Upper lobe of left lung (tissue), 6 donors: ENCODE measurements at regions not wholly inside any gene's neighbourhood (a gene's known extent, or its start where the extent isn't known, plus 50 kb on each side); places are given as distances from the start of the nearest gene placed in this dataset.

Experiments used
- ATAC-seq, 2 donors: fragments of 200-7000 bp; cut with Tn5 transposase; one replicate each; pipeline ENCODE4 v1.9.1; 2022; ENCODE audit warnings: mild to moderate bottlenecking in 2 of 2, moderate library complexity in 2 of 2; ENCODE audit not compliant: low FRiP score in 2 of 2
- DNase-seq, 2 donors: peaks; one replicate each; pipeline ENCODE4 v3.0.0-alpha.2; 2019 to 2020
- H3K27ac ChIP-seq, 4 donors: fragments of 200-600 bp; sonication (generic); one replicate each; pipeline ENCODE4 v1.5.1; 2016 to 2019
- H3K27me3 ChIP-seq, 4 donors: fragments of 200-600 bp; sonication (generic); one replicate each; pipeline ENCODE4 v1.5.1; 2017 to 2019
- H3K36me3 ChIP-seq, 4 donors: fragments of 200-600 bp; sonication (generic); one replicate each; pipeline ENCODE4 v1.5.1; 2016 to 2019
- H3K4me1 ChIP-seq, 4 donors: fragments of 200-600 bp; sonication (generic); one replicate each; pipeline ENCODE4 v1.5.1; 2018 to 2019
- H3K4me3 ChIP-seq, 4 donors: fragments of 200-600 bp; sonication (generic); one replicate each; pipeline ENCODE4 v1.5.1; 2017 to 2019; ENCODE audit warnings: mild to moderate bottlenecking in 2 of 4, moderate library complexity in 1 of 4
- H3K9me3 ChIP-seq, 4 donors: fragments of 200-600 bp; sonication (generic); one replicate each; pipeline ENCODE4 v1.5.1; 2018 to 2019
- CTCF ChIP-seq, 6 experiments: fragments of 450-650 bp in 4 of 6; fragments of 200-600 bp in 2 of 6; sonication (generic) in 2 of 6; IDR thresholded peaks; one replicate each; pipeline ENCODE4 v1.5.1; 2016 to 2019; ENCODE audit warnings: antibody characterized with exemption in 6 of 6
- EP300 ChIP-seq, 4 donors: sonication (generic); formaldehyde crosslinking; IDR thresholded peaks; one replicate each; pipeline ENCODE4 v1.5.1; 2017; ENCODE audit warnings: antibody characterized with exemption in 4 of 4, control low read depth in 2 of 4
- POLR2A ChIP-seq, 4 donors: fragments of 450-650 bp; IDR thresholded peaks; one replicate each; pipeline ENCODE4 v1.5.1; 2016 to 2017; ENCODE audit warnings: antibody characterized with exemption in 4 of 4, mild to moderate bottlenecking in 2 of 4
- POLR2AphosphoS5 ChIP-seq, 2 donors: sonication (generic); formaldehyde crosslinking; IDR thresholded peaks; one replicate each; pipeline ENCODE4 v1.5.1; 2017; ENCODE audit warnings: antibody characterized with exemption in 2 of 2
- WGBS, 2 donors: methylation state at CpG; one replicate each; pipeline ENCODE4 v1.1.5; 2017 to 2018; 5-methylcytosine and 5-hydroxymethylcytosine counted together
- donor health status: DM: no; HTN: no; CAD: no; lungs with moderate emphysema.
- donor health status: DM: no; HTN: yes; CAD: no; lungs with severe emphysema.

GRCh38 chr7:46680147-46680546 is 759.1 kb upstream of the IGFBP3 start:
- H3K4me1 ChIP-seq = peaks cover 0 to 3% (median 0%) of the 10 kb centered on the region in 4 donors
- no peaks in the 10 kb centered on the region for H3K36me3 ChIP-seq
- no peak overlapping the region for H3K27ac ChIP-seq
- TF ChIP-seq CTCF (IDR thresholded peaks at IDR 0.05) = no peak
- no peak for TF ChIP-seq POLR2A (IDR thresholded peaks at IDR 0.05)
- TF ChIP-seq POLR2AphosphoS5 (IDR thresholded peaks at IDR 0.05) = no peak
- no peak for TF ChIP-seq EP300 (IDR thresholded peaks at IDR 0.05)
- DNase-seq (no peak), ATAC-seq (no peak)
- no peaks in the 10 kb centered on the region for H3K27me3 ChIP-seq
- H3K9me3 ChIP-seq = no peaks in the 10 kb centered on the region
- H3K4me3 ChIP-seq = no peak overlapping the region
- WGBS, 2 donors = 80% methylated on average over 7 of the region's 7 CpGs

GRCh38 chr7:46679671-46680070 is 758.6 kb upstream of the IGFBP3 start:
- no peak for ATAC-seq
- Histone ChIP-seq H3K27ac (no peak overlapping the region), H3K27me3 (no peaks in the 10 kb centered on the region), H3K4me1 (peaks cover 0 to 3% (median 0%) of the 10 kb centered on the region in 4 donors), H3K36me3 (no peaks in the 10 kb centered on the region), H3K4me3 (no peak overlapping the region), H3K9me3 (no peaks in the 10 kb centered on the region)
- DNase-seq = no peak
- TF ChIP-seq EP300 (IDR thresholded peaks at IDR 0.05) (no peak), POLR2AphosphoS5 (IDR thresholded peaks at IDR 0.05) (no peak), CTCF (IDR thresholded peaks at IDR 0.05) (no peak), POLR2A (IDR thresholded peaks at IDR 0.05) (no peak)

GRCh38 chr7:46678421-46678820 is 757.3 kb upstream of the IGFBP3 start:
- H3K4me1 ChIP-seq = peaks cover 0 to 3% (median 0%) of the 10 kb centered on the region in 4 donors
- H3K36me3 ChIP-seq = no peaks in the 10 kb centered on the region
- H3K9me3 ChIP-seq = no peaks in the 10 kb centered on the region
- TF ChIP-seq POLR2A (IDR thresholded peaks at IDR 0.05) = no peak
- no peak for TF ChIP-seq EP300 (IDR thresholded peaks at IDR 0.05)
- TF ChIP-seq CTCF (IDR thresholded peaks at IDR 0.05) = no peak
- no peak for TF ChIP-seq POLR2AphosphoS5 (IDR thresholded peaks at IDR 0.05)
- H3K27ac ChIP-seq = no peak overlapping the region
- no peaks in the 10 kb centered on the region for H3K27me3 ChIP-seq
- DNase-seq = no peak
- 79 to 85% methylated on average over 2 of the region's 2 CpGs for WGBS, 2 donors
- no peak for ATAC-seq
- H3K4me3 ChIP-seq = no peak overlapping the region

- no peak for DNase-seq
- Histone ChIP-seq H3K4me3 (no peak overlapping the region), H3K27ac (no peak overlapping the region), H3K36me3 (no peaks in the 10 kb centered on the region), H3K27me3 (no peaks in the 10 kb centered on the region), H3K4me1 (no peaks in the 10 kb centered on the region), H3K9me3 (no peaks in the 10 kb centered on the region)
- ATAC-seq = no peak
- TF ChIP-seq EP300 (IDR thresholded peaks at IDR 0.05) = no peak
- WGBS, 2 donors = 85 to 87% methylated on average over 4 of the region's 4 CpGs
Observed at GRCh38 chr7:46675456-46675855, 754.4 kb upstream of the IGFBP3 start.

GRCh38 chr7:46672861-46673260 is 751.8 kb upstream of the IGFBP3 start:
- no peak overlapping the region for H3K27ac ChIP-seq
- H3K4me3 ChIP-seq = no peak overlapping the region
- no peaks in the 10 kb centered on the region for H3K36me3 ChIP-seq
- ATAC-seq (no peak), DNase-seq (no peak)
- no peak for TF ChIP-seq EP300 (IDR thresholded peaks at IDR 0.05)
- no peak for TF ChIP-seq CTCF (IDR thresholded peaks at IDR 0.05)
- TF ChIP-seq POLR2A (IDR thresholded peaks at IDR 0.05) = no peak
- TF ChIP-seq POLR2AphosphoS5 (IDR thresholded peaks at IDR 0.05) = no peak
- H3K4me1 ChIP-seq = no peaks in the 10 kb centered on the region
- H3K9me3 ChIP-seq = no peaks in the 10 kb centered on the region
- WGBS, 2 donors = 69 to 70% methylated on average over 2 of the region's 2 CpGs
- no peaks in the 10 kb centered on the region for H3K27me3 ChIP-seq
